ENCODE measurements at regions not wholly inside any gene's neighbourhood (a gene's known extent, or its start where the extent isn't known, plus 50 kb on each side); places are given as distances from the start of the nearest gene placed in this dataset.

GRCh38 chr3:105040026-105040622 lies 326.6 kb upstream of the ALCAM start:
- intact Hi-C loops (cut with DNase I): no loop called here
- Histone ChIP-seq H3K4me3 (no peak overlapping the region), H3K27ac (no peak overlapping the region), H3K36me3 (no peaks in the 10 kb centered on the region), H3K4me1 (no peaks in the 10 kb centered on the region), H3K9me3 (no peaks in the 10 kb centered on the region), H3K27me3 (no peaks in the 10 kb centered on the region)
- no peak for TF ChIP-seq POLR2A (IDR thresholded peaks at IDR 0.05)
- no peak for TF ChIP-seq CTCF (IDR thresholded peaks at IDR 0.05)
- 30 to 38% methylated on average over 1 of the region's 1 CpG for WGBS, 2 donors
- no peak for DNase-seq

GRCh38 chr3:105042586-105042985 lies 324.1 kb upstream of the ALCAM start:
- intact Hi-C loops (cut with DNase I): no loop called here
- no peak for DNase-seq
- Histone ChIP-seq H3K36me3 (no peaks in the 10 kb centered on the region), H3K27ac (no peak overlapping the region), H3K4me1 (no peaks in the 10 kb centered on the region), H3K9me3 (no peaks in the 10 kb centered on the region), H3K4me3 (no peak overlapping the region), H3K27me3 (no peaks in the 10 kb centered on the region)
- TF ChIP-seq POLR2A (IDR thresholded peaks at IDR 0.05) (no peak), CTCF (IDR thresholded peaks at IDR 0.05) (no peak)
- 27% methylated on average over 3 of the region's 3 CpGs for WGBS, 2 donors

- TF ChIP-seq POLR2A (IDR thresholded peaks at IDR 0.05) (no peak), CTCF (IDR thresholded peaks at IDR 0.05) (no peak)
Observed at GRCh38 chr3:105051111-105051510, 315.6 kb upstream of the ALCAM start.

GRCh38 chr3:105051972-105052371 lies 314.7 kb upstream of the ALCAM start:
- no peak overlapping the region for H3K4me3 ChIP-seq
- no peaks in the 10 kb centered on the region for H3K4me1 ChIP-seq
- TF ChIP-seq CTCF (IDR thresholded peaks at IDR 0.05): no peak
- TF ChIP-seq POLR2A (IDR thresholded peaks at IDR 0.05): no peak
- DNase-seq: no peak
- no peaks in the 10 kb centered on the region for H3K9me3 ChIP-seq
- WGBS, 2 donors: 82 to 92% methylated on average over 1 of the region's 1 CpG
- no peaks in the 10 kb centered on the region for H3K27me3 ChIP-seq
- no peaks in the 10 kb centered on the region for H3K36me3 ChIP-seq
- no peak overlapping the region for H3K27ac ChIP-seq
- intact Hi-C loops (cut with DNase I): no loop called here

More at GRCh38 chr3:105051111-105051510, 315.6 kb upstream of the ALCAM start:
- no peaks in the 10 kb centered on the region for H3K4me1 ChIP-seq
- no peaks in the 10 kb centered on the region for H3K27me3 ChIP-seq
- intact Hi-C loops (cut with DNase I): no loop called here
- H3K36me3 ChIP-seq: no peaks in the 10 kb centered on the region
- H3K4me3 ChIP-seq: no peak overlapping the region
- H3K27ac ChIP-seq: no peak overlapping the region
- no peaks in the 10 kb centered on the region for H3K9me3 ChIP-seq
- DNase-seq: no peak
- WGBS, 2 donors: 84 to 98% methylated on average over 2 of the region's 2 CpGs

- TF ChIP-seq POLR2A (IDR thresholded peaks at IDR 0.05): no peak
- TF ChIP-seq CTCF (IDR thresholded peaks at IDR 0.05): no peak
Observed at GRCh38 chr3:105062853-105063252, 303.9 kb upstream of the ALCAM start.

More at GRCh38 chr3:105062853-105063252, 303.9 kb upstream of the ALCAM start:
- no peaks in the 10 kb centered on the region for H3K4me1 ChIP-seq
- no peak for DNase-seq
- H3K9me3 ChIP-seq: no peaks in the 10 kb centered on the region
- intact Hi-C loops (cut with DNase I): no loop called here
- H3K36me3 ChIP-seq: no peaks in the 10 kb centered on the region
- H3K4me3 ChIP-seq: no peak overlapping the region
- no peaks in the 10 kb centered on the region for H3K27me3 ChIP-seq
- WGBS, 2 donors: 23 to 29% methylated on average over 3 of the region's 3 CpGs
- H3K27ac ChIP-seq: no peak overlapping the region
